Upper lobe of right lung (tissue), 1 donor: ENCODE measurements at regions not wholly inside any gene's neighbourhood (a gene's known extent, or its start where the extent isn't known, plus 50 kb on each side); places are given as distances from the start of the nearest gene placed in this dataset.
A peak's percentile ranks its signal among the peaks of the same experiment; 100 is the strongest.

Source experiments
- ATAC-seq: fragments of 200-7000 bp; cut with Tn5 transposase; one replicate; pipeline ENCODE4 v1.9.1; 2020; ENCODE audit warnings: mild to moderate bottlenecking, moderate library complexity
- DNase-seq: peaks from one replicate; pipeline ENCODE4 v3.0.0-alpha.2; 2020
- H3K27ac ChIP-seq: fragments of 200-600 bp; one replicate; pipeline ENCODE4 v1.8.0; 2022
- H3K27me3 ChIP-seq: fragments of 200-600 bp; one replicate; pipeline ENCODE4 v1.8.0; 2022; ENCODE audit warnings: mild to moderate bottlenecking
- H3K36me3 ChIP-seq: fragments of 200-600 bp; one replicate; pipeline ENCODE4 v1.8.0; 2022
- H3K4me1 ChIP-seq: fragments of 200-600 bp; one replicate; pipeline ENCODE4 v1.8.0; 2022
- H3K4me3 ChIP-seq: fragments of 200-600 bp; one replicate; pipeline ENCODE4 v1.8.0; 2022; ENCODE audit warnings: mild to moderate bottlenecking
- H3K9me3 ChIP-seq: fragments of 200-600 bp; one replicate; pipeline ENCODE4 v1.8.0; 2022
- CTCF ChIP-seq: fragments of 200-600 bp; IDR thresholded peaks from one replicate; pipeline ENCODE4 v1.8.0; 2022; ENCODE audit warnings: antibody characterized with exemption
- intact Hi-C: fragments of 100-400 bp; cut with DNase I; formaldehyde crosslinking; loops from one replicate; pipeline ENCODE4 v1.11.0; 2022
- donor health status: DM: no; HTN: yes; CAD: no; lungs with severe emphysema.

GRCh38 chr5:57394421-57395210, 88.0 kb downstream of the ACTBL2 start:
- no peak overlapping the region for H3K4me3 ChIP-seq
- no peaks in the 10 kb centered on the region for H3K27me3 ChIP-seq
- no peaks in the 10 kb centered on the region for H3K36me3 ChIP-seq
- DNase-seq = no peak
- no peak overlapping the region for H3K27ac ChIP-seq
- intact Hi-C loops = no loop called here
- no peaks in the 10 kb centered on the region for H3K9me3 ChIP-seq
- H3K4me1 ChIP-seq = no peaks in the 10 kb centered on the region
- no peak for TF ChIP-seq CTCF
- no peak for ATAC-seq

- no peaks in the 10 kb centered on the region for H3K27me3 ChIP-seq
- no peak overlapping the region for H3K4me3 ChIP-seq
- no peaks in the 10 kb centered on the region for H3K4me1 ChIP-seq
- H3K9me3 ChIP-seq = no peaks in the 10 kb centered on the region
- ATAC-seq = no peak
- DNase-seq = no peak
- H3K36me3 ChIP-seq = no peaks in the 10 kb centered on the region
- intact Hi-C loops = no loop called here
- TF ChIP-seq CTCF = no peak
- H3K27ac ChIP-seq = no peak overlapping the region
Measured at GRCh38 chr5:57386958-57387357, 95.7 kb downstream of the ACTBL2 start.

- ATAC-seq = no peak
- TF ChIP-seq CTCF = peak; percentile 13
- Histone ChIP-seq H3K4me3 (no peak overlapping the region), H3K36me3 (no peaks in the 10 kb centered on the region), H3K27ac (no peak overlapping the region), H3K27me3 (no peaks in the 10 kb centered on the region), H3K4me1 (no peaks in the 10 kb centered on the region), H3K9me3 (no peaks in the 10 kb centered on the region)
- DNase-seq = no peak
- intact Hi-C loops = no loop called here
Measured at GRCh38 chr5:57383093-57383861, 99.3 kb downstream of the ACTBL2 start.

GRCh38 chr5:57382655-57383054, 100.0 kb downstream of the ACTBL2 start:
- Histone ChIP-seq H3K4me3 (no peak overlapping the region), H3K9me3 (no peaks in the 10 kb centered on the region), H3K36me3 (no peaks in the 10 kb centered on the region), H3K27me3 (no peaks in the 10 kb centered on the region), H3K4me1 (no peaks in the 10 kb centered on the region), H3K27ac (no peak overlapping the region)
- intact Hi-C loops = no loop called here
- no peak for ATAC-seq
- TF ChIP-seq CTCF = no peak
- no peak for DNase-seq

- Histone ChIP-seq H3K4me1 (no peaks in the 10 kb centered on the region), H3K27ac (no peak overlapping the region), H3K27me3 (no peaks in the 10 kb centered on the region), H3K36me3 (no peaks in the 10 kb centered on the region), H3K4me3 (no peak overlapping the region), H3K9me3 (no peaks in the 10 kb centered on the region)
- DNase-seq = no peak
- TF ChIP-seq CTCF = no peak
- no peak for ATAC-seq
- intact Hi-C loops = no loop called here
Measured at GRCh38 chr5:57370376-57370775, 112.2 kb downstream of the ACTBL2 start.
